ENCODE measurements at regions not wholly inside any gene's neighbourhood (a gene's known extent, or its start where the extent isn't known, plus 50 kb on each side); places are given as distances from the start of the nearest gene placed in this dataset.

- Histone ChIP-seq H3K36me3 (no peaks in the 10 kb centered on the region), H3K27ac (no peak overlapping the region), H3K27me3 (no peaks in the 10 kb centered on the region), H3K4me1 (no peaks in the 10 kb centered on the region), H3K4me3 (no peak overlapping the region), H3K9me3 (peaks cover 14 to 17% of the 10 kb centered on the region in 2 donors)
- no peak for DNase-seq
- intact Hi-C loops (cut with DNase I; ENCODE audit: low total_unique reads) = no loop called here
- TF ChIP-seq CTCF (IDR thresholded peaks at IDR 0.05) (no peak), POLR2A (IDR thresholded peaks at IDR 0.05) (no peak), POLR2AphosphoS5 (IDR thresholded peaks at IDR 0.05) (no peak), EP300 (IDR thresholded peaks at IDR 0.05; ENCODE audit: low read depth) (no peak)
- in situ Hi-C loops (cut with MboI; ENCODE audit: low pct_ligation_motif_present in 1 of 4, low pct_unique_long_range_greater_than_20kb in 1 of 4, low sequenced_read_pairs in 3 of 4) = no loop called here
Observed at GRCh38 chr6:81633391-81633790, 119.1 kb downstream of the TENT5A start.

GRCh38 chr6:81630719-81631118 is 121.8 kb downstream of the TENT5A start:
- no peak for TF ChIP-seq POLR2AphosphoS5 (IDR thresholded peaks at IDR 0.05)
- no peak for TF ChIP-seq POLR2A (IDR thresholded peaks at IDR 0.05)
- no peak for TF ChIP-seq CTCF (IDR thresholded peaks at IDR 0.05)
- intact Hi-C loops (cut with DNase I; ENCODE audit: low total_unique reads) = loop anchor here (1.0 kb wide), 1 partner anchor 23 kb away; no protein-coding TSS in a partner anchor
- 96 to 100% methylated on average over 1 of the region's 1 CpG for WGBS, 2 donors (ENCODE audit: low coverage in 1 of 2)
- H3K4me3 ChIP-seq = no peak overlapping the region
- H3K27me3 ChIP-seq = no peaks in the 10 kb centered on the region
- no peaks in the 10 kb centered on the region for H3K4me1 ChIP-seq
- H3K9me3 ChIP-seq = peaks cover 14 to 17% of the 10 kb centered on the region in 2 donors
- no peaks in the 10 kb centered on the region for H3K36me3 ChIP-seq
- in situ Hi-C loops (cut with MboI; ENCODE audit: low pct_ligation_motif_present in 1 of 4, low pct_unique_long_range_greater_than_20kb in 1 of 4, low sequenced_read_pairs in 3 of 4) = no loop called here
- no peak for DNase-seq
- H3K27ac ChIP-seq = no peak overlapping the region

GRCh38 chr6:81625216-81625615 is 127.3 kb downstream of the TENT5A start:
- in situ Hi-C loops (cut with MboI; ENCODE audit: low pct_ligation_motif_present in 1 of 4, low pct_unique_long_range_greater_than_20kb in 1 of 4, low sequenced_read_pairs in 3 of 4) = no loop called here
- no peak for DNase-seq

GRCh38 chr6:81624453-81624852 is 128.0 kb downstream of the TENT5A start:
- no peaks in the 10 kb centered on the region for H3K27me3 ChIP-seq
- H3K36me3 ChIP-seq = no peaks in the 10 kb centered on the region
- 40 to 92% methylated on average over 1 of the region's 1 CpG for WGBS, 2 donors (ENCODE audit: low coverage in 1 of 2)
- H3K4me1 ChIP-seq = no peaks in the 10 kb centered on the region
- H3K9me3 ChIP-seq = peaks cover 0 to 3% of the 10 kb centered on the region in 2 donors
- no peak overlapping the region for H3K4me3 ChIP-seq
- intact Hi-C loops (cut with DNase I; ENCODE audit: low total_unique reads) = no loop called here
- no peak for DNase-seq
- no peak overlapping the region for H3K27ac ChIP-seq
- in situ Hi-C loops (cut with MboI; ENCODE audit: low pct_ligation_motif_present in 1 of 4, low pct_unique_long_range_greater_than_20kb in 1 of 4, low sequenced_read_pairs in 3 of 4) = no loop called here
- TF ChIP-seq POLR2AphosphoS5 (IDR thresholded peaks at IDR 0.05) (no peak), POLR2A (IDR thresholded peaks at IDR 0.05) (no peak), CTCF (IDR thresholded peaks at IDR 0.05) (no peak), EP300 (IDR thresholded peaks at IDR 0.05; ENCODE audit: low read depth) (no peak)

More at GRCh38 chr6:81625216-81625615, 127.3 kb downstream of the TENT5A start:
- WGBS, 2 donors (ENCODE audit: low coverage in 1 of 2) = 88 to 92% methylated on average over 1 of the region's 1 CpG
- Histone ChIP-seq H3K4me3 (no peak overlapping the region), H3K4me1 (no peaks in the 10 kb centered on the region), H3K27ac (no peak overlapping the region), H3K9me3 (peaks cover 3 to 5% of the 10 kb centered on the region in 2 donors), H3K27me3 (no peaks in the 10 kb centered on the region), H3K36me3 (no peaks in the 10 kb centered on the region)
- intact Hi-C loops (cut with DNase I; ENCODE audit: low total_unique reads) = no loop called here
- TF ChIP-seq POLR2A (IDR thresholded peaks at IDR 0.05) (no peak), POLR2AphosphoS5 (IDR thresholded peaks at IDR 0.05) (no peak), EP300 (IDR thresholded peaks at IDR 0.05; ENCODE audit: low read depth) (no peak), CTCF (IDR thresholded peaks at IDR 0.05) (no peak)

Measured in transverse colon (tissue), 4 donors.